ENCODE measurements at regions not wholly inside any gene's neighbourhood (a gene's known extent, or its start where the extent isn't known, plus 50 kb on each side); places are given as distances from the start of the nearest gene placed in this dataset.

DNA sequence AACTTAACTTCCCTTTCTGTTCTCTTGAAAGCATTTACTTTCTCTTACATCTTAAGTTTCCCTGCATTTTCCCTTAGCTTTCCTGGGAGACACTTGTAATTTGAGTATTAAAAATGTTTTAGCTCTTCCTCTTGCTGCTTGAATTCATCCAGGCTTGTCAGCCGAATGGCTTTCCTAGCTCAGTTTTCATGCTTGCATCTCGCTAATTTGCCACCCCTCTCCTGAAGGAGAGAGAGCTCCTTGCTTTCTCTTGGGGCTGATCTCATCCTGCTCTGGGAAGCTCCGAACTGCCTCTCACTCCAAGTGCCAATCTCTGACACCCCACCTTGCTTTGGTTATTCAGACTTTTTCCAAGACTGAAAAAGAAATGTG is 374.6 kb upstream of the TBL1XR1 start:
- DNase-seq, result no peak
- Histone ChIP-seq H3K36me3 (no peaks in the 10 kb centered on the region), H3K27me3 (no peaks in the 10 kb centered on the region), H3K4me1 (no peaks in the 10 kb centered on the region), H3K9me3 (no peaks in the 10 kb centered on the region), H3K27ac (no peak overlapping the region), H3K4me3 (no peak overlapping the region)
- no peak for ATAC-seq
- intact Hi-C loops (cut with DNase I; ENCODE audit: low total_unique reads) (no loop called here), in situ Hi-C loops (cut with MboI; ENCODE audit: low sequenced_read_pairs in 4 of 4) (no loop called here)
- TF ChIP-seq, protein P1, sequence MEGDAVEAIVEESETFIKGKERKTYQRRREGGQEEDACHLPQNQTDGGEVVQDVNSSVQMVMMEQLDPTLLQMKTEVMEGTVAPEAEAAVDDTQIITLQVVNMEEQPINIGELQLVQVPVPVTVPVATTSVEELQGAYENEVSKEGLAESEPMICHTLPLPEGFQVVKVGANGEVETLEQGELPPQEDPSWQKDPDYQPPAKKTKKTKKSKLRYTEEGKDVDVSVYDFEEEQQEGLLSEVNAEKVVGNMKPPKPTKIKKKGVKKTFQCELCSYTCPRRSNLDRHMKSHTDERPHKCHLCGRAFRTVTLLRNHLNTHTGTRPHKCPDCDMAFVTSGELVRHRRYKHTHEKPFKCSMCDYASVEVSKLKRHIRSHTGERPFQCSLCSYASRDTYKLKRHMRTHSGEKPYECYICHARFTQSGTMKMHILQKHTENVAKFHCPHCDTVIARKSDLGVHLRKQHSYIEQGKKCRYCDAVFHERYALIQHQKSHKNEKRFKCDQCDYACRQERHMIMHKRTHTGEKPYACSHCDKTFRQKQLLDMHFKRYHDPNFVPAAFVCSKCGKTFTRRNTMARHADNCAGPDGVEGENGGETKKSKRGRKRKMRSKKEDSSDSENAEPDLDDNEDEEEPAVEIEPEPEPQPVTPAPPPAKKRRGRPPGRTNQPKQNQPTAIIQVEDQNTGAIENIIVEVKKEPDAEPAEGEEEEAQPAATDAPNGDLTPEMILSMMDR (IDR thresholded peaks at IDR 0.05 in 4 of 5, conservative IDR thresholded peaks at IDR 0.05 in 1 of 5), result no peak
- TF ChIP-seq POLR2A (IDR thresholded peaks at IDR 0.05), result no peak

- intact Hi-C loops (cut with DNase I; ENCODE audit: low total_unique reads), result no loop called here
- Histone ChIP-seq H3K27ac (no peak overlapping the region), H3K27me3 (no peaks in the 10 kb centered on the region), H3K4me1 (no peaks in the 10 kb centered on the region), H3K36me3 (no peaks in the 10 kb centered on the region), H3K4me3 (no peak overlapping the region), H3K9me3 (no peaks in the 10 kb centered on the region)
- in situ Hi-C loops (cut with MboI; ENCODE audit: low sequenced_read_pairs in 4 of 4), result no loop called here
- ATAC-seq, result no peak
- TF ChIP-seq POLR2A (IDR thresholded peaks at IDR 0.05), result no peak
- TF ChIP-seq, protein P1 (IDR thresholded peaks at IDR 0.05 in 4 of 5, conservative IDR thresholded peaks at IDR 0.05 in 1 of 5), result no peak
- DNase-seq, result no peak
Measured at GRCh38 chr3:177574222-177574856, 377.1 kb upstream of the TBL1XR1 start.

GRCh38 chr3:177576746-177577145 is 379.5 kb upstream of the TBL1XR1 start:
- Histone ChIP-seq H3K9me3 (no peaks in the 10 kb centered on the region), H3K36me3 (no peaks in the 10 kb centered on the region), H3K27me3 (no peaks in the 10 kb centered on the region), H3K4me1 (no peaks in the 10 kb centered on the region), H3K27ac (no peak overlapping the region), H3K4me3 (no peak overlapping the region)
- no peak for TF ChIP-seq POLR2A (IDR thresholded peaks at IDR 0.05)
- TF ChIP-seq, protein P1 (IDR thresholded peaks at IDR 0.05 in 4 of 5, conservative IDR thresholded peaks at IDR 0.05 in 1 of 5), result no peak
- in situ Hi-C loops (cut with MboI; ENCODE audit: low sequenced_read_pairs in 4 of 4), result no loop called here
- intact Hi-C loops (cut with DNase I; ENCODE audit: low total_unique reads), result no loop called here
- ATAC-seq (no peak), DNase-seq (no peak)

DNA sequence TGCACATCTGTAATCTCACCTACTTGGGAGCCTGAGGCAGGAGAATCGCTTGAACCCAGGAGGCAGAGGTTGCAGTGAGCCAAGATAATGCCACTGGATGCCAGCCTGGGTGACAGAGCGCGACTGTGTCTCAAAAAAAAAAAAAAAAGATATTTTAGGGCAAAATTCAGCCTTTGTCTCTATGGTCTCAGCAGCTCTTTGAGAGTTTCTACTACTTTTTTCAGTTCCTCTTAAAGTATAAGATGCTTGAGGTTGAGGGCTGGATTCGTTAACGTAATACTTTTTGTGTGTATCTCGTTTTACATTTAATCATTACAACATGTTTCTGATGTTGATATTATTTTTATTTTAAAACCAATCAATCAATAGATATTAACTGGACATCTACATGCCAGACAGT is 381.2 kb upstream of the TBL1XR1 start:
- Histone ChIP-seq H3K4me3 (no peak overlapping the region), H3K27me3 (no peaks in the 10 kb centered on the region), H3K4me1 (no peaks in the 10 kb centered on the region), H3K9me3 (no peaks in the 10 kb centered on the region), H3K27ac (no peak overlapping the region), H3K36me3 (no peaks in the 10 kb centered on the region)
- DNase-seq (no peak), ATAC-seq (no peak)
- TF ChIP-seq, protein P1 (IDR thresholded peaks at IDR 0.05 in 4 of 5, conservative IDR thresholded peaks at IDR 0.05 in 1 of 5), result no peak
- no peak for TF ChIP-seq POLR2A (IDR thresholded peaks at IDR 0.05)
- intact Hi-C loops (cut with DNase I; ENCODE audit: low total_unique reads), result no loop called here
- in situ Hi-C loops (cut with MboI; ENCODE audit: low sequenced_read_pairs in 4 of 4), result no loop called here

GRCh38 chr3:177579419-177579818 is 382.1 kb upstream of the TBL1XR1 start:
- TF ChIP-seq, protein P1 (IDR thresholded peaks at IDR 0.05 in 4 of 5, conservative IDR thresholded peaks at IDR 0.05 in 1 of 5), result no peak
- no peak for TF ChIP-seq POLR2A (IDR thresholded peaks at IDR 0.05)
- Histone ChIP-seq H3K4me1 (no peaks in the 10 kb centered on the region), H3K4me3 (no peak overlapping the region), H3K36me3 (no peaks in the 10 kb centered on the region), H3K9me3 (no peaks in the 10 kb centered on the region), H3K27ac (no peak overlapping the region), H3K27me3 (no peaks in the 10 kb centered on the region)
- intact Hi-C loops (cut with DNase I; ENCODE audit: low total_unique reads), result no loop called here
- ATAC-seq (no peak), DNase-seq (no peak)
- in situ Hi-C loops (cut with MboI; ENCODE audit: low sequenced_read_pairs in 4 of 4), result no loop called here
